Muscle of back (tissue), 3 donors: ENCODE measurements at regions not wholly inside any gene's neighbourhood (a gene's known extent, or its start where the extent isn't known, plus 50 kb on each side); places are given as distances from the start of the nearest gene placed in this dataset.

Experiments
- DNase-seq, 3 donors: peaks; one replicate each; pipeline versions ENCODE4 v3.0.0 to v3.0.0-alpha.2; 2013

GRCh38 chr21:18951271-18952038, 547.9 kb upstream of the TMPRSS15 start:
- DNase-seq, result no peak

- DNase-seq, result no peak
These were observed 550.9 kb upstream of the TMPRSS15 start for GRCh38 chr21:18954441-18954844.

- no peak for DNase-seq
These were observed 556.2 kb upstream of the TMPRSS15 start for GRCh38 chr21:18959817-18960216.

- no peak for DNase-seq
These were observed 556.7 kb upstream of the TMPRSS15 start for GRCh38 chr21:18960306-18960705.

GRCh38 chr21:18970416-18970815, 566.8 kb upstream of the TMPRSS15 start:
- no peak for DNase-seq

- no peak for DNase-seq
These were observed 567.4 kb upstream of the TMPRSS15 start for GRCh38 chr21:18970941-18971340.

GRCh38 chr21:18985584-18985983, 582.0 kb upstream of the TMPRSS15 start:
- no peak for DNase-seq

GRCh38 chr21:18986197-18986596, 582.6 kb upstream of the TMPRSS15 start:
- peak in 2 of 3 donors; percentile 7 to 25 for DNase-seq

GRCh38 chr21:18987520-18988026, 584.0 kb upstream of the TMPRSS15 start:
- DNase-seq, result no peak

GRCh38 chr21:18989953-18990495, 586.4 kb upstream of the TMPRSS15 start:
- DNase-seq, result no peak

- DNase-seq, result no peak
These were observed 588.3 kb upstream of the TMPRSS15 start for GRCh38 chr21:18991846-18992245.

GRCh38 chr21:19010251-19010650, 606.7 kb upstream of the TMPRSS15 start:
- DNase-seq, result no peak

GRCh38 chr21:19010996-19011395, 607.4 kb upstream of the TMPRSS15 start:
- no peak for DNase-seq

- DNase-seq, result no peak
These were observed 607.9 kb upstream of the TMPRSS15 start for GRCh38 chr21:19011451-19011850.

GRCh38 chr21:19013916-19014315, 610.3 kb upstream of the TMPRSS15 start:
- no peak for DNase-seq

GRCh38 chr21:19018529-19018928, 614.9 kb upstream of the TMPRSS15 start:
- peak in 1 of 3 donors; percentile 13 for DNase-seq

GRCh38 chr21:19022978-19023377, 619.4 kb upstream of the TMPRSS15 start:
- no peak for DNase-seq

- no peak for DNase-seq
These were observed 623.3 kb upstream of the TMPRSS15 start for GRCh38 chr21:19026911-19027310.

- no peak for DNase-seq
These were observed 626.2 kb upstream of the TMPRSS15 start for GRCh38 chr21:19029816-19030215.

GRCh38 chr21:19031953-19032352, 628.4 kb upstream of the TMPRSS15 start:
- peak in 1 of 3 donors; percentile 24 for DNase-seq

- DNase-seq, result no peak
These were observed 630.5 kb upstream of the TMPRSS15 start for GRCh38 chr21:19034041-19034440.

- DNase-seq, result no peak
These were observed 631.0 kb upstream of the TMPRSS15 start for GRCh38 chr21:19034560-19034959.

- DNase-seq, result no peak
These were observed 642.3 kb upstream of the TMPRSS15 start for GRCh38 chr21:19045876-19046275.
